ENCODE measurements at regions not wholly inside any gene's neighbourhood (a gene's known extent, or its start where the extent isn't known, plus 50 kb on each side); places are given as distances from the start of the nearest gene placed in this dataset.

- CTCF ChIA-PET, result interaction anchor here (0.7 kb wide), 1 partner anchor 1316 kb away, joined by 4 read pairs; no protein-coding TSS in a partner anchor
- Histone ChIP-seq H3K4me3 (replicated peaks in 1 of 3; ENCODE audit: insufficient read depth in 1 of 3, low read depth in 1 of 3, low read length in 3 of 3) (no peak overlapping the region), H3K36me3 (ENCODE audit: control insufficient read depth in 2 of 2, extremely low read depth in 1 of 2, insufficient read depth in 2 of 2, low read length in 2 of 2) (no peaks in the 10 kb centered on the region), H3K79me2 (ENCODE audit: control insufficient read depth, insufficient read depth, low read length) (no peaks in the 10 kb centered on the region), H3K4me2 (ENCODE audit: insufficient read depth, low read length) (no peak overlapping the region), H3K4me1 (ENCODE audit: control insufficient read depth, extremely low read depth, insufficient read depth, low read length) (no peaks in the 10 kb centered on the region), H3K27ac (ENCODE audit: insufficient read depth, low read depth, low read length) (no peak overlapping the region), H3K9me3 (replicated peaks; ENCODE audit: control insufficient read depth, insufficient read depth, low read length) (no peaks in the 10 kb centered on the region), H3K9ac (replicated peaks; ENCODE audit: extremely low read depth, insufficient read depth, low read length) (no peak overlapping the region), H2AFZ (ENCODE audit: low read depth, low read length) (no peak overlapping the region), H3K9me1 (replicated peaks; ENCODE audit: control insufficient read depth, extremely low read depth, insufficient read depth, low read length) (no peaks in the 10 kb centered on the region), H3K27me3 (ENCODE audit: control insufficient read depth in 2 of 2, insufficient read depth in 2 of 2, low read length in 2 of 2) (no peaks in the 10 kb centered on the region), H4K20me1 (replicated peaks; ENCODE audit: control insufficient read depth, extremely low read depth, insufficient read depth, low read length) (no peaks in the 10 kb centered on the region)
- DNase-seq (ENCODE audit: low read depth, low spot score) (no peak), FAIRE-seq (no peak)
- POLR2A ChIA-PET, result no interaction called here
- dilution Hi-C loops (cut with MboI; ENCODE audit: extremely low pct_ligation_motif_present, low sequenced_read_pairs), result no loop called here
- no TSS peak for BruUV-seq (replicated peaks)
- TF ChIP-seq JUN (IDR thresholded peaks at IDR 0.05; ENCODE audit: borderline replicate concordance, insufficient read depth, insufficient read length, low read depth) (no peak), GATA2 (IDR thresholded peaks at IDR 0.05; ENCODE audit: insufficient read depth, insufficient read length, low read depth, low read length) (no peak), POLR2AphosphoS5 (IDR thresholded peaks at IDR 0.05; ENCODE audit: insufficient read depth, low read depth, low read length) (no peak), CTCF (IDR thresholded peaks at IDR 0.05; ENCODE audit: extremely low read depth in 1 of 2, insufficient read depth in 1 of 2, low read depth in 1 of 2, low read length in 2 of 2) (no peak), MAX (IDR thresholded peaks at IDR 0.05; ENCODE audit: insufficient read depth, insufficient read length) (no peak), MYC (IDR thresholded peaks at IDR 0.05; ENCODE audit: low read depth, low read length) (no peak), FOS (IDR thresholded peaks at IDR 0.05; ENCODE audit: borderline replicate concordance, insufficient read depth, low read length) (no peak), POLR2A (IDR thresholded peaks at IDR 0.05; ENCODE audit: low read depth, low read length) (no peak), EZH2 (IDR thresholded peaks at IDR 0.05; ENCODE audit: borderline replicate concordance, low read depth, low read length, severe bottlenecking) (no peak)
- intact Hi-C loops (cut with micrococcal nuclease), result no loop called here
These were observed 94.2 kb upstream of the NPVF start for GRCh38 chr7:25322473-25322872.
